ENCODE measurements at regions not wholly inside any gene's neighbourhood (a gene's known extent, or its start where the extent isn't known, plus 50 kb on each side); places are given as distances from the start of the nearest gene placed in this dataset.

DNA sequence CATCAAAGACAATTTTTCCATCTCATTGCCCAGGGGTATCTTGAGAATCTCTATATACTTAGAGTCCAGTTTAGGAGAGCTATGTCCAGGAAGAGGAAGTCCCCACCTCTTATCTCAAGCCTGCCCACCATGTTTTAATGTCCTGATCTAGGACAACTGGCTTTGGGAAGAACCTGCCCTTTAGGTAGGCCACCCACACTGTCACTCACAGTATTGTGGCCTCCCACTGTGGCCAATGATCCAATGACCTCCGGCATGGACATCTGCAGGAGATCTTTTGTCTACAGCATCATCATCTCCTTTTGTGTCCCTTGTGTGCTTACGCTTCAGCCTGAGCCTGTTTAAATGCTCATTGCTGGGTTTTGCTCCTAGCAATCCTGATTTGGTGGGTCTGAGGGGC is 77.4 kb downstream of the SLC4A3 start:
- TF ChIP-seq, protein P1, sequence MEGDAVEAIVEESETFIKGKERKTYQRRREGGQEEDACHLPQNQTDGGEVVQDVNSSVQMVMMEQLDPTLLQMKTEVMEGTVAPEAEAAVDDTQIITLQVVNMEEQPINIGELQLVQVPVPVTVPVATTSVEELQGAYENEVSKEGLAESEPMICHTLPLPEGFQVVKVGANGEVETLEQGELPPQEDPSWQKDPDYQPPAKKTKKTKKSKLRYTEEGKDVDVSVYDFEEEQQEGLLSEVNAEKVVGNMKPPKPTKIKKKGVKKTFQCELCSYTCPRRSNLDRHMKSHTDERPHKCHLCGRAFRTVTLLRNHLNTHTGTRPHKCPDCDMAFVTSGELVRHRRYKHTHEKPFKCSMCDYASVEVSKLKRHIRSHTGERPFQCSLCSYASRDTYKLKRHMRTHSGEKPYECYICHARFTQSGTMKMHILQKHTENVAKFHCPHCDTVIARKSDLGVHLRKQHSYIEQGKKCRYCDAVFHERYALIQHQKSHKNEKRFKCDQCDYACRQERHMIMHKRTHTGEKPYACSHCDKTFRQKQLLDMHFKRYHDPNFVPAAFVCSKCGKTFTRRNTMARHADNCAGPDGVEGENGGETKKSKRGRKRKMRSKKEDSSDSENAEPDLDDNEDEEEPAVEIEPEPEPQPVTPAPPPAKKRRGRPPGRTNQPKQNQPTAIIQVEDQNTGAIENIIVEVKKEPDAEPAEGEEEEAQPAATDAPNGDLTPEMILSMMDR (IDR thresholded peaks at IDR 0.05; ENCODE audit: low read depth, low read length, poor library complexity, severe bottlenecking) = no peak
- TF ChIP-seq EZH2phosphoT487 (IDR thresholded peaks at IDR 0.05; ENCODE audit: borderline replicate concordance, low read length) = no peak
